ENCODE measurements at regions not wholly inside any gene's neighbourhood (a gene's known extent, or its start where the extent isn't known, plus 50 kb on each side); places are given as distances from the start of the nearest gene placed in this dataset.

DNA sequence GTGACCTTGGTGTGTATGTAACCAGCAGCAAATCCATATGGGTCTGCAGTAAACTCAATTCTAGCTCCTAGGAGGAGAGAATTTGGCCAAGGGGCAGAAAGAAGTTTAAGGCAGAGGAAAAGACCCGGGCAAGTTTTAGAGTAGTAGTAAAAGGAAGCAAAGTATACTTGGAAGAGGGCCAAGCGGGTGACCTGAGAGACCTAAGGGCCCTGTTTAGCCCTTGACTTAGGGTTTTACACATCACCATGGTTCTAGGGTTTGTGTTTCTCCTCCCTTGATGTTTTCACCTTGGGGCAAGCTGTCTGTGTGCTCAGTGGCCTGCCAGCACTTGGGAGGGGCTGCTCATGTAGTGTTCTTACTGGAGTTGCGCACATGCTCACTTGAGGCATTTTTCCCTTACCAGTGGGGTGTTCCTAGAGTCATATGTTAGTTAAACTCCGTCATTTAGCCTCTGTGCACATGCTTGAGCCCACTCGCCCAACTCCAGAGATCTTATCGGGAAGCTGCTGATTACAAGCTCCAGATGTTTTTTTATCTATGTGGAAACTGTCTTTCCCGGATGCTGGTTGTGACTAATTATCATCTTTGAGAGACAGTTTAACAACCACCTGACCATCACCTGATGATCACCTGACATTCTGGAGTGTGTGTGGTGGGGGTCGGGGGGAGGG, 137.6 kb upstream of the PRSS1 start:
- Histone ChIP-seq H3K27me3 (no peaks in the 10 kb centered on the region), H3K36me3 (no peaks in the 10 kb centered on the region), H3K27ac (no peak overlapping the region), H3K9me3 (no peaks in the 10 kb centered on the region), H3K4me1 (no peaks in the 10 kb centered on the region), H3K4me3 (no peak overlapping the region)
- no peak for DNase-seq (ENCODE audit: low spot score in 2 of 2)
- TF ChIP-seq POLR2A (IDR thresholded peaks at IDR 0.05) (no peak), EP300 (IDR thresholded peaks at IDR 0.05) (no peak)
- TF ChIP-seq, protein P1, sequence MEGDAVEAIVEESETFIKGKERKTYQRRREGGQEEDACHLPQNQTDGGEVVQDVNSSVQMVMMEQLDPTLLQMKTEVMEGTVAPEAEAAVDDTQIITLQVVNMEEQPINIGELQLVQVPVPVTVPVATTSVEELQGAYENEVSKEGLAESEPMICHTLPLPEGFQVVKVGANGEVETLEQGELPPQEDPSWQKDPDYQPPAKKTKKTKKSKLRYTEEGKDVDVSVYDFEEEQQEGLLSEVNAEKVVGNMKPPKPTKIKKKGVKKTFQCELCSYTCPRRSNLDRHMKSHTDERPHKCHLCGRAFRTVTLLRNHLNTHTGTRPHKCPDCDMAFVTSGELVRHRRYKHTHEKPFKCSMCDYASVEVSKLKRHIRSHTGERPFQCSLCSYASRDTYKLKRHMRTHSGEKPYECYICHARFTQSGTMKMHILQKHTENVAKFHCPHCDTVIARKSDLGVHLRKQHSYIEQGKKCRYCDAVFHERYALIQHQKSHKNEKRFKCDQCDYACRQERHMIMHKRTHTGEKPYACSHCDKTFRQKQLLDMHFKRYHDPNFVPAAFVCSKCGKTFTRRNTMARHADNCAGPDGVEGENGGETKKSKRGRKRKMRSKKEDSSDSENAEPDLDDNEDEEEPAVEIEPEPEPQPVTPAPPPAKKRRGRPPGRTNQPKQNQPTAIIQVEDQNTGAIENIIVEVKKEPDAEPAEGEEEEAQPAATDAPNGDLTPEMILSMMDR (IDR thresholded peaks at IDR 0.05): no peak
- 62 to 68% methylated on average over 8 of the region's 8 CpGs for WGBS, 2 donors

DNA sequence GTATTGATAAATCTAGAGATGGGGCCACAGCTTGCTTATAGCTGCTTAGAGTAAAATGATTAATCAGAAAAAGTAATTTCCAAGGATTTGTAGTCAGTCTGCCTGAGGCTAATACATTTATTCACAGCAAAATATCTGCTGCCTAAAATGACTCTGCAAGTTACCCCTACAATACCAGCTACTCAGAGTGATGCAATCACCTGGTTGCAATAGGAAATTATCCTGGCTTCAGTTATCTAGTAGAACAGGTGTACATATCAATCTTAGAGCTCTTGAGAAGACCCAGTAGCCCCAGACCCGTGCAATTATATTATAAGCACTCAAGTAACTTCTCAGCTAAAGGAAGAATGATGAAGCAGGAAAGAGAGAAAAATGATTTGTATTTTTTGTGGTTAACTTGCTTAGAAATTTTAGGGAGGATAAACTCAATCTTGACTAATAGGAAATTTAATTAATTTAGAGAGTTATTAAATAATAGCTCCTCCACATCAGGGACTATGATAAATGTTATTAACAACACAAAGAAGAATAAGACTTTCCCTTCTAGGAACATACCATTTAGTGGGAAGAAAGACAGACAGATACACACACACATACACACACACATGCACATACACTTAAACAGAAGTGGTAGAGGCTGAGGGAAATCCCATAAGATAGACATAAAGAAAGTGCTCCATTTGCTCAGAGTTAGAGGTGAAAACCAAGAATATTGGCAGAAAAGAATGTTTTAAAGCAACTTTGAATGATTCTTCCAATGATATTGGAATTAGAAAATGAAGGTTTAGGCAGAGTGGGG, 140.4 kb upstream of the PRSS1 start:
- no peaks in the 10 kb centered on the region for H3K9me3 ChIP-seq
- H3K4me3 ChIP-seq: no peak overlapping the region
- no peak for DNase-seq (ENCODE audit: low spot score in 2 of 2)
- no peak overlapping the region for H3K27ac ChIP-seq
- H3K36me3 ChIP-seq: no peaks in the 10 kb centered on the region
- H3K27me3 ChIP-seq: no peaks in the 10 kb centered on the region
- 82 to 85% methylated on average over 1 of the region's 1 CpG for WGBS, 2 donors
- H3K4me1 ChIP-seq: peaks cover 0 to 5% (median 0%) of the 10 kb centered on the region in 4 donors
- TF ChIP-seq EP300 (IDR thresholded peaks at IDR 0.05): no peak
- no peak for TF ChIP-seq POLR2A (IDR thresholded peaks at IDR 0.05)
- TF ChIP-seq, protein P1 (IDR thresholded peaks at IDR 0.05): no peak

DNA sequence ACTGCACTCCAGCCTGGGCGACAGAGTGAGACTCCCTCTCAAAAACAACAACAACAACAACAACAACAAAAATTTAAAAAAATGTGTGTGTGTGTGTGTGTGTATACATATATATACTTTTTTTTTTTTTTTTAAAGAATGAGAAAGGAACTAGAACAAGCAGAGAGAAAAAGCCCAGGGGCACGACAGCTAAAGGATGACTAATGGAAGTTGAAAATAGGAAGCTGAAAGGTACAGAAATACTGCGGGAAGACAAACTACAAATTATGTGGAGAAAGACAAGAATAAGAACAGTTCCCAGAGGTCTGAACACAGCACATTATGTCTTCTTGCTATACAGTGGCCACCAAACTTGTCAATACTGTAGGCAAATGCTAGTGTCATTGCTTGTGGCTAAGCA, 141.9 kb upstream of the PRSS1 start:
- no peaks in the 10 kb centered on the region for H3K36me3 ChIP-seq
- TF ChIP-seq, protein P1 (IDR thresholded peaks at IDR 0.05): no peak
- TF ChIP-seq EP300 (IDR thresholded peaks at IDR 0.05) (no peak), POLR2A (IDR thresholded peaks at IDR 0.05) (no peak)
- no peak overlapping the region for H3K27ac ChIP-seq
- no peaks in the 10 kb centered on the region for H3K27me3 ChIP-seq
- DNase-seq (ENCODE audit: low spot score in 2 of 2): no peak
- H3K4me1 ChIP-seq: peaks cover 0 to 7% (median 0%) of the 10 kb centered on the region in 4 donors
- no peak overlapping the region for H3K4me3 ChIP-seq
- WGBS, 2 donors: 68 to 70% methylated on average over 3 of the region's 3 CpGs
- H3K9me3 ChIP-seq: no peaks in the 10 kb centered on the region

DNA sequence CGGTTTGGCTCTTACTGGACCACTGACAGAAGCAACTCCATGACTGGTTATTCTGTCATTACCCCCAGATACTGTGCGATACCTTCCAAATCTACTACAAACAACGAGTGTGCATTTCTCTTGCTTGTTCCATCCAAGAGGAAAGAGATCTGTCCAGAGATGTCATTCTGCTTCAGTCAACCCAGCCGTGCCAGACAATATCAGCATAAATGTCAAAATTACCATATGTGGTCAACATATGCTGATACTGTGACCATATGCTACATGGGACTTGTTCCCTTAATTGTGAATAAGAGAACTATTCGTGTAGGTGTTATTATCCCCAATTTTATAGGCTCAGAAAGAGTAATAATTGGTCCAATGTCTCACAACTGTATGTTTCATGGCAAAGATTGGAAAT, 143.2 kb upstream of the PRSS1 start:
- Histone ChIP-seq H3K27me3 (no peaks in the 10 kb centered on the region), H3K36me3 (no peaks in the 10 kb centered on the region), H3K27ac (no peak overlapping the region), H3K9me3 (no peaks in the 10 kb centered on the region), H3K4me1 (peaks cover 0 to 7% (median 0%) of the 10 kb centered on the region in 4 donors), H3K4me3 (no peak overlapping the region)
- 73 to 75% methylated on average over 5 of the region's 5 CpGs for WGBS, 2 donors
- DNase-seq (ENCODE audit: low spot score in 2 of 2): no peak
- TF ChIP-seq EP300 (IDR thresholded peaks at IDR 0.05): no peak
- TF ChIP-seq POLR2A (IDR thresholded peaks at IDR 0.05): no peak
- TF ChIP-seq, protein P1 (IDR thresholded peaks at IDR 0.05): no peak

DNA sequence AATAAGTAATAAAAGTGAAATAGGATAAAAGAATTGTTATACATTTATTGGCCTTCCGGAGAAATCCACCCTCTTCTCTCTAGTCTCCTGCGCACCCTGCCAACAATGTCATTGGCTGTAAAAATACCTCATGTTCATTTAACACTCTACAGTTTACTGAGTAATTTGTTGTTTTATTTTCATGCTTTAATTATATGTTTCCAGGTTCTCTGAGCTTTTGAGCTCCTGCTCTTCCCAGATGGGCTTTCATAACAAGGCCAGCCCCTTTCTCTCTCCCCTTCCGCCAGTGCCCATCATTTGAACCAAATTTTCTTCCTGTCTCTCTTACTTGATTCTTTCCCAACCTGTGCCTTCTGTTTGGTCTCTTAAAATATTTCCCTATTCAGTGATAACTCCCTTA, 144.6 kb upstream of the PRSS1 start:
- Histone ChIP-seq H3K4me3 (no peak overlapping the region), H3K4me1 (peaks cover 0 to 7% (median 0%) of the 10 kb centered on the region in 4 donors), H3K27ac (no peak overlapping the region), H3K9me3 (no peaks in the 10 kb centered on the region), H3K36me3 (no peaks in the 10 kb centered on the region), H3K27me3 (no peaks in the 10 kb centered on the region)
- no peak for DNase-seq (ENCODE audit: low spot score in 2 of 2)
- 80 to 81% methylated on average over 3 of the region's 3 CpGs for WGBS, 2 donors
- TF ChIP-seq POLR2A (IDR thresholded peaks at IDR 0.05): no peak
- TF ChIP-seq, protein P1 (IDR thresholded peaks at IDR 0.05): no peak
- no peak for TF ChIP-seq EP300 (IDR thresholded peaks at IDR 0.05)

Data from tibial nerve (tissue), 4 donors.